ENCODE measurements at regions not wholly inside any gene's neighbourhood (a gene's known extent, or its start where the extent isn't known, plus 50 kb on each side); places are given as distances from the start of the nearest gene placed in this dataset.

DNA sequence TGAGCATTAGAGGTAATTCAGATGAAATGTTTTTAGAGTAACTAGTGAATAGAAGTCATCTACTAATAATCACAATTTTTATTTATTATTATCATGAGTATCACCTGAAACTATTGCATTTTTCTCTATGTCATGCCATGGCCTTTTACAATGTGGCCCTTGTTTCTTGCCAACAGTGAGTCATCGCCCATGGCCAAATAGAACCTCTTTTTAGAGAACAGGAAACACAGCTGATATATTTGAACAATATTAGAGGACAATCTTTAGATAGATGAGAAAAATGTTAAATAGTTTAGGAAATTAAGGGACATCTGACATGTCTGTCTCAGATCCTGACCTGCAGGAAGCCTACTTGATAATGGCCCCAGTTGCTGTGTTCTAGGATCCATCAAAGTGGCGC is 1584.4 kb upstream of the GOT2 start:
- TF ChIP-seq TAF1 (IDR thresholded peaks at IDR 0.05; ENCODE audit: borderline replicate concordance, low read depth, low read length) (no peak), POLR2A (IDR thresholded peaks at IDR 0.05; ENCODE audit: low read depth, low read length) (no peak)

Measured in GM12892 (cell line).